Small intestine (tissue), 7 donors: ENCODE measurements at regions not wholly inside any gene's neighbourhood (a gene's known extent, or its start where the extent isn't known, plus 50 kb on each side); places are given as distances from the start of the nearest gene placed in this dataset.

Source experiments
- DNase-seq, 2 donors: peaks; one replicate each; pipeline versions ENCODE4 v3.0.0 to v3.0.0-alpha.2; 2013
- FAIRE-seq: peaks from 2 replicates; lab custom pipeline; 2012; peaks lifted over from hg19 to GRCh38; lab: Jason Lieb, UNC
- H3K27ac ChIP-seq, 3 donors: one replicate each; pipeline ENCODE4 v1.5.1; 2013; ENCODE audit warnings: low read length in 2 of 3, mild to moderate bottlenecking in 2 of 3, control low read depth in 1 of 3, inconsistent platforms in 1 of 3, low read depth in 1 of 3, moderate library complexity in 1 of 3
- H3K27me3 ChIP-seq, 3 donors: one replicate each; pipeline ENCODE4 v1.6.1; 2013; ENCODE audit warnings: low read length in 3 of 3, inconsistent platforms in 1 of 3; ENCODE audit not compliant: control insufficient read depth in 3 of 3, insufficient read depth in 3 of 3
- H3K36me3 ChIP-seq, 3 donors: one replicate each; pipeline ENCODE4 v1.6.1; 2013; ENCODE audit warnings: low read length in 3 of 3, inconsistent platforms in 1 of 3, low read depth in 1 of 3, mild to moderate bottlenecking in 1 of 3, moderate library complexity in 1 of 3; ENCODE audit not compliant: control insufficient read depth in 3 of 3, insufficient read depth in 2 of 3
- H3K4me1 ChIP-seq, 3 donors: one replicate each; pipeline ENCODE4 v1.6.1; 2013; ENCODE audit warnings: low read length in 2 of 3, inconsistent platforms in 1 of 3, low read depth in 1 of 3, mild to moderate bottlenecking in 1 of 3, moderate library complexity in 1 of 3; ENCODE audit not compliant: control insufficient read depth in 3 of 3, insufficient read depth in 2 of 3
- H3K4me3 ChIP-seq, 3 donors: one replicate each; pipeline ENCODE4 v1.5.1; 2013; ENCODE audit warnings: low read length in 3 of 3, control low read depth in 1 of 3, inconsistent platforms in 1 of 3, low read depth in 1 of 3, mild to moderate bottlenecking in 1 of 3, moderate library complexity in 1 of 3
- H3K9me3 ChIP-seq, 2 donors: one replicate each; pipeline ENCODE4 v1.6.1; 2013; ENCODE audit warnings: low read depth in 1 of 2, low read length in 1 of 2; ENCODE audit not compliant: control insufficient read depth in 2 of 2, insufficient read depth in 1 of 2
- WGBS, 3 donors: extraction: QIAGEN DNeasy Blood & Tissue Kit; methylation state at CpG; one replicate each; pipeline ENCODE4 v1.1.7; 2013; 5-methylcytosine and 5-hydroxymethylcytosine counted together
- donor health status: healthy with polysubstance abuse.
- donor health status: control.
- donor health status: control.
- donor health status: Bipolar disorder and iron deficiency.
- donor health status: healthy.

GRCh38 chr10:130389906-130390305 is 253.7 kb downstream of the GLRX3 start:
- WGBS, 3 donors: 72 to 81% (median 73%) methylated on average over 5 of the region's 5 CpGs
- FAIRE-seq: no peak
- peaks cover 0 to 11% of the 10 kb centered on the region in 2 donors for H3K9me3 ChIP-seq

GRCh38 chr10:130392031-130392430 is 255.8 kb downstream of the GLRX3 start:
- no peak overlapping the region for H3K4me3 ChIP-seq
- H3K4me1 ChIP-seq: no peaks in the 10 kb centered on the region
- FAIRE-seq (no peak), DNase-seq (no peak)
- 75 to 84% (median 82%) methylated on average over 10 of the region's 10 CpGs for WGBS, 3 donors
- H3K27me3 ChIP-seq: peaks cover 0 to 2% (median 0%) of the 10 kb centered on the region in 3 donors
- H3K9me3 ChIP-seq: peaks cover 0 to 25% of the 10 kb centered on the region in 2 donors
- no peak overlapping the region for H3K27ac ChIP-seq
- no peaks in the 10 kb centered on the region for H3K36me3 ChIP-seq

More at GRCh38 chr10:130389906-130390305, 253.7 kb downstream of the GLRX3 start:
- no peak for DNase-seq
- Histone ChIP-seq H3K4me1 (no peaks in the 10 kb centered on the region), H3K27me3 (peaks cover 0 to 2% (median 0%) of the 10 kb centered on the region in 3 donors), H3K27ac (no peak overlapping the region), H3K4me3 (no peak overlapping the region), H3K36me3 (no peaks in the 10 kb centered on the region)

- 87 to 90% (median 88%) methylated on average over 4 of the region's 4 CpGs for WGBS, 3 donors
- FAIRE-seq: no peak
- peaks cover 0 to 25% of the 10 kb centered on the region in 2 donors for H3K9me3 ChIP-seq
- H3K36me3 ChIP-seq: no peaks in the 10 kb centered on the region
- H3K27ac ChIP-seq: no peak overlapping the region
- no peak for DNase-seq
- H3K4me3 ChIP-seq: no peak overlapping the region
- H3K4me1 ChIP-seq: no peaks in the 10 kb centered on the region
- H3K27me3 ChIP-seq: peaks cover 0 to 2% (median 0%) of the 10 kb centered on the region in 3 donors
Measured at GRCh38 chr10:130393342-130393741, 257.2 kb downstream of the GLRX3 start.

DNA sequence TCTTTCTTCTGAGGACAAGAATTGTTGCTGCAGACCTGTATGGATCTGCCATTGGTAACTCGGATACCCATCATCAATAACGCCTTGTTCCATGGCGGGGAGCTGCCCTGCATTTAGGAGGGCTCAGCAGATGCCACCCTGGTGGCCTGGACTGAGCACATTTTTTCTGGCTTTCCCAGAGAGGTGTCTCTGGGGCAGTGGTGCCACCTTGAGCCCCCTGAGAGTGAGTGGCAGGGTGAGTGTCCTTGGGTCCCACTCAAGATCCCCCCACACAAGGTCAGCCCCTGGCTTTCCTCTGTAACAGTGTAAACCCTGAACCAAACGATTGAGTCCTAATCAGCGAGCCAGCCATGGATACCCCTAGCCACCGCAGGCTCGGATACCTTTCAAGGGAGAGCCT is 258.6 kb downstream of the GLRX3 start:
- peaks cover 0 to 25% of the 10 kb centered on the region in 2 donors for H3K9me3 ChIP-seq
- FAIRE-seq: no peak

DNA sequence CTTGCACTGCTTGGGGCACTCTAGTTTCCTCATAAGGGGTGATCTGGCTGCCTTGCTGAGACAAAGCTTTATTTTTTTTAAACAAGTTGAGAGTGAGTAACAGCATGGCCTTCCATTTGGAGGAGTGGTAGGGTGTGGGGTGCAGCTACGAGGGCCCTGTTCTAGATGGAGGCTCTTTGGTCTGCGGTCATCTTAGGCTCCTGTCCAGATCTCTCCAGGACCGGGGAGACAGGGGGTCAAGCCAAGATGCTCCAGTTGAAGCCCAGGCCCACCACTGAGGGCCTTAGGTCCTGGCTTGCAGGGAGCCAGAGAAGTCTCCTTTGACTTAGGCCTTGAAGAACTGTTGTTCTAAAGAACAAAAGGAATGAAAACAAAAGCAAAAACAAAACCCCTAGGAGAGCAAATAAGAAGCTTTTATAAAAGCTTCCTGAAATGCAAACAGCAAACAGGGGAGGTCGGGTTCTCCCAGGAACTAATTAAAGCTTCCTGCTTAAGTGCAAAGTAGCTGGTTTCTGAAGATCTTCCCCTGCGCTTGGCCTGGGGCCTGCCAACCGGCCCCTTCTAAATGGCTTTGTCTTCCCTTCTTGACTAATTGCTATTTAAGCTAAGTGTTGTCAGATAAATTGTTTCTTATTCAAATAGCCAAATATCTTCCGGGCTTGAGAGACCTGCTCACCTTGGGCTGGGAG is 259.2 kb downstream of the GLRX3 start:
- WGBS, 3 donors: 67 to 82% (median 76%) methylated on average over 7 of the region's 7 CpGs
- Histone ChIP-seq H3K36me3 (no peaks in the 10 kb centered on the region), H3K27me3 (no peaks in the 10 kb centered on the region), H3K4me3 (no peak overlapping the region), H3K27ac (no peak overlapping the region), H3K4me1 (no peaks in the 10 kb centered on the region), H3K9me3 (peaks cover 0 to 25% of the 10 kb centered on the region in 2 donors)
- FAIRE-seq (no peak), DNase-seq (no peak)

More for the DNA sequence above, 258.6 kb downstream of the GLRX3 start:
- Histone ChIP-seq H3K27ac (no peak overlapping the region), H3K36me3 (no peaks in the 10 kb centered on the region), H3K4me3 (no peak overlapping the region), H3K4me1 (no peaks in the 10 kb centered on the region), H3K27me3 (peaks cover 0 to under 1% (median 0%) of the 10 kb centered on the region in 3 donors)
- WGBS, 3 donors: 78 to 94% (median 79%) methylated on average over 7 of the region's 7 CpGs
- DNase-seq: no peak

DNA sequence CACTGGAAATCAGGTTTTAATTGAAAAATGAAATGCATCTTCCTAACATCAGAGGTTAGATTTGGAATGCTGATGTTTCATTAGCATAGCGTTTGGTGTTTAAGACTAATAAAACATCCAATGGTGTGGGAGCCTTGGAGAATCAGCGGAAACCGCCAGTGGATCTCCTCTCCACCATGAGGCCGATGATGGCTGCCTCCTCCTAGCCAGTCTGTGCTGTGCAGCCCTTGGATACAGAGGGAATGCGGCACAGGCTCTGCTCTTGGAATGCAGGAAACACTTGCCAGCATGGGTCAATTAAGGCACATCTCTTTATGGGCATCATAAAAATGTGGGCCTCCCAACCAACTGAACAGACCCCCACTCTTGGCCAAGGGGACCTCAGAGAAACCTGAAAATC is 259.9 kb downstream of the GLRX3 start:
- no peak overlapping the region for H3K4me3 ChIP-seq
- H3K27me3 ChIP-seq: no peaks in the 10 kb centered on the region
- no peaks in the 10 kb centered on the region for H3K36me3 ChIP-seq
- H3K27ac ChIP-seq: no peak overlapping the region
- DNase-seq: no peak
- H3K9me3 ChIP-seq: peaks cover 0 to 25% of the 10 kb centered on the region in 2 donors
- WGBS, 3 donors: 87 to 96% (median 89%) methylated on average over 5 of the region's 5 CpGs
- no peaks in the 10 kb centered on the region for H3K4me1 ChIP-seq
- no peak for FAIRE-seq

DNA sequence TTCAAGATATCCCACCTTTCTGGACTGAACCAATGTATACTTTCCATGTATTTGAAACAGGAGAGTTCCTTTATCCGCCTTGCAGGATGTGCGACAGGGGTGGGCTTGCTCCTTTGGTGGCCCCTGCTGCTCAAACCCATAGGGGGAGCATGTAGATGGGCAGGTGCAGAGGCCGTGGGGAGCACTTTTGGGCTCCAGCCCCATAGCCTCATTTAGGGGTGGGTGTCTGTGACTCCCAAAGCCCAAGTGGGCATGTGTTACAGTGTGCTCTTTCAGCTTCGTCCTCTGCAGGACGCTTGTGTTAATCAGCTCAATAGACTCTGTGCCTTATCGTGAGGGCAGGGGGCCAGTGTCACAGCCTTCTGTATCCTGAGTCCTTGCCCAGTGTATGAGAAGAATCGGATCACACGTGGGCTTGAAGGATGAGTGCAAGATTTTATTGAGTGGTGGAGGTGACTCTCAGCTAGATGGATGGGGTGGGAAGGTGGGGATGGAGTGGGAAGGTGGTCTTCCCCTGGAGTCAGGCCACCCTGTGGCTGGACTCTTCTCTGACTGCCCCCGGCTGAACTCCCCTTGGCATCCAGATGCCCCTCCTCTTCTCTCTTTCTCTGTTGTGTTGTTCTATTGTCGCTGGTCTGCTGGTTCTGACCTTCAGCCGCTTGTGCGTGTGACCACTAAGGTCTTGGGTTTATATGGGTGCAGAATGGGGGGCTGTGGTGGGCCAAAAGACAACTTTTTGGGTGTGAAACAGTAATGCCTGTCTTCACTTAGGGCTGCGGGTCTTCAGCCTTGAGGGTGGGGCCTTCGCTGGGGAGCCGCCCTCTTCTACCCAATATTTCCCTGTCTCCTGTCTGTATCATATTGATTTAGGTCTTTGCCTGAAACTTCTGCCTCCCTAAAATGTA is 262.2 kb downstream of the GLRX3 start:
- Histone ChIP-seq H3K27me3 (no peaks in the 10 kb centered on the region), H3K4me1 (no peaks in the 10 kb centered on the region), H3K4me3 (no peak overlapping the region), H3K9me3 (peaks cover 0 to 24% of the 10 kb centered on the region in 2 donors), H3K36me3 (no peaks in the 10 kb centered on the region), H3K27ac (no peak overlapping the region)
- DNase-seq: no peak
- WGBS, 3 donors: 88 to 90% (median 89%) methylated on average over 15 of the region's 15 CpGs
- no peak for FAIRE-seq

GRCh38 chr10:130399425-130399950 is 263.3 kb downstream of the GLRX3 start:
- Histone ChIP-seq H3K36me3 (no peaks in the 10 kb centered on the region), H3K27me3 (no peaks in the 10 kb centered on the region), H3K4me1 (no peaks in the 10 kb centered on the region), H3K27ac (no peak overlapping the region), H3K9me3 (peaks cover 0 to 18% of the 10 kb centered on the region in 2 donors), H3K4me3 (no peak overlapping the region)
- WGBS, 3 donors: 59 to 89% (median 88%) methylated on average over 10 of the region's 10 CpGs
- FAIRE-seq: no peak
- no peak for DNase-seq
